Vagina (tissue), 2 donors: ENCODE measurements at regions not wholly inside any gene's neighbourhood (a gene's known extent, or its start where the extent isn't known, plus 50 kb on each side); places are given as distances from the start of the nearest gene placed in this dataset.

Source experiments
- DNase-seq, 2 donors: peaks; one replicate each; pipeline ENCODE4 v3.0.0-alpha.2; 2017; ENCODE audit errors: extremely low spot score in 2 of 2
- H3K27ac ChIP-seq: fragments of 200-600 bp; sonication (generic); one replicate; pipeline ENCODE4 v1.5.1; 2019
- H3K27me3 ChIP-seq: fragments of 200-600 bp; sonication (generic); one replicate; pipeline ENCODE4 v1.5.1; 2019
- H3K36me3 ChIP-seq, 2 donors: fragments of 200-600 bp; sonication (generic); one replicate each; pipeline ENCODE4 v1.5.1; 2017 to 2019
- H3K4me1 ChIP-seq: fragments of 200-600 bp; sonication (generic); one replicate; pipeline ENCODE4 v1.5.1; 2019
- H3K4me3 ChIP-seq, 2 donors: fragments of 200-600 bp; sonication (generic); 1 replicate in 1 of 2; 2 replicates in 1 of 2; pipeline ENCODE4 v1.5.1; 2016 to 2019
- H3K9me3 ChIP-seq: fragments of 200-600 bp; sonication (generic); one replicate; pipeline ENCODE4 v1.5.1; 2019
- CTCF ChIP-seq, 3 experiments: fragments of 450-650 bp in 2 of 3; fragments of 200-600 bp in 1 of 3; sonication (generic) in 1 of 3; IDR thresholded peaks; one replicate each; pipeline ENCODE4 v1.5.1; 2017 to 2019; ENCODE audit warnings: antibody characterized with exemption in 3 of 3, mild to moderate bottlenecking in 2 of 3, moderate library complexity in 2 of 3
- POLR2A ChIP-seq, 2 donors: fragments of 450-650 bp; IDR thresholded peaks; one replicate each; pipeline ENCODE4 v1.6.1; 2017; ENCODE audit warnings: antibody characterized with exemption in 2 of 2, mild to moderate bottlenecking in 2 of 2, moderate library complexity in 2 of 2
- POLR2AphosphoS5 ChIP-seq, 2 donors: sonication (generic); formaldehyde crosslinking; IDR thresholded peaks; one replicate each; pipeline ENCODE4 v1.9.0; 2017; ENCODE audit warnings: antibody characterized with exemption in 2 of 2, mild to moderate bottlenecking in 2 of 2, low read depth in 1 of 2; ENCODE audit not compliant: insufficient read depth in 1 of 2
- intact Hi-C: fragments of 100-400 bp; cut with DNase I; formaldehyde crosslinking; loops from one replicate; pipeline ENCODE4 v1.15.1; 2023

DNA sequence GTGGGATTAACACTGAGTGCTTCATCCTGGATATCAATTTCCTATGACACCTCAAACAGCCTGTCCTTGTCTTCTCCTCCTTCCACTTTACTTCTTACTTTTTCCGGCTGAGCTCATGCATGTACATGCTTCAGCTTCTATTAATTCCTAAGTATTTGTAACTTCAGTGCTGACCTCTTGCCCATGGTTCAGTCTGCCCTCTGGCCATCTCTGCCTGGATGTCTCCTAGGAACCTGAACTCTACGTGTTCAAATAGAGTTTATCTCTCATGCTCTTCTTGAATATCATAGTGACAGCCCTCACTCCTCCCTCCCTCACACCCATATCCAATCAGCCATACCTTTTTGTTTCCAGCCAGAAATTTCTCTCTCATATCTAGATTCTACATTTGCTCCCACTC lies 141.6 kb downstream of the ATP23 start:
- no peaks in the 10 kb centered on the region for H3K27me3 ChIP-seq
- TF ChIP-seq POLR2AphosphoS5 (IDR thresholded peaks at IDR 0.05; ENCODE audit: insufficient read depth in 1 of 2, low read depth in 1 of 2) (no peak), POLR2A (IDR thresholded peaks at IDR 0.05) (no peak), CTCF (IDR thresholded peaks at IDR 0.05) (no peak)
- H3K9me3 ChIP-seq = no peaks in the 10 kb centered on the region
- H3K4me1 ChIP-seq = no peaks in the 10 kb centered on the region
- no peak overlapping the region for H3K4me3 ChIP-seq
- intact Hi-C loops = no loop called here
- H3K36me3 ChIP-seq = no peaks in the 10 kb centered on the region
- no peak for DNase-seq
- H3K27ac ChIP-seq = no peak overlapping the region

GRCh38 chr12:58086006-58086405 lies 144.6 kb downstream of the ATP23 start:
- DNase-seq = no peak
- TF ChIP-seq CTCF (IDR thresholded peaks at IDR 0.05) (no peak), POLR2AphosphoS5 (IDR thresholded peaks at IDR 0.05; ENCODE audit: insufficient read depth in 1 of 2, low read depth in 1 of 2) (no peak), POLR2A (IDR thresholded peaks at IDR 0.05) (no peak)
- H3K36me3 ChIP-seq = no peaks in the 10 kb centered on the region
- no peaks in the 10 kb centered on the region for H3K27me3 ChIP-seq
- H3K4me3 ChIP-seq = no peak overlapping the region
- H3K4me1 ChIP-seq = no peaks in the 10 kb centered on the region
- intact Hi-C loops = no loop called here
- H3K9me3 ChIP-seq = no peaks in the 10 kb centered on the region
- H3K27ac ChIP-seq = no peak overlapping the region

DNA sequence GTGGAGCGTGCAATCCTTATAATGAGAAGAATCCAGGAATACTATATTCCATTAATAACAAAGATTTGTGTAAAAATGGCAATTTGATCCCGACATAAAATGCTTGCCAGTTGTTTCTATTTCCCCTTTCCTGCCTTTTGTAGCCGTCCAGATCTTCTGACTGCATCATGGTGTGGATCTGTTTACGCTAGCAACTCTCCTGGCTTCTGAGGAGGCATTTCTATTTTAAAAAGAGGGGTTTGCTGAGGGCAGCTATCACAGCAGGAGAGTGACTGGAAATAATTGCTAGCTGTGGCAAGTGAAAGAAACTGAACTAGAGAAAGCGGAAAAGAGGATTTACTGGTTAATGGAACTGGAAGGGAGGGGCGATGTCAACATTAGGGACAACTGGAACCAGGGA lies 145.6 kb downstream of the ATP23 start:
- no peaks in the 10 kb centered on the region for H3K27me3 ChIP-seq
- H3K27ac ChIP-seq = no peak overlapping the region
- H3K9me3 ChIP-seq = no peaks in the 10 kb centered on the region
- intact Hi-C loops = no loop called here
- H3K4me1 ChIP-seq = no peaks in the 10 kb centered on the region
- DNase-seq = no peak
- H3K4me3 ChIP-seq = no peak overlapping the region
- H3K36me3 ChIP-seq = no peaks in the 10 kb centered on the region
- TF ChIP-seq CTCF (IDR thresholded peaks at IDR 0.05) (no peak), POLR2A (IDR thresholded peaks at IDR 0.05) (no peak), POLR2AphosphoS5 (IDR thresholded peaks at IDR 0.05; ENCODE audit: insufficient read depth in 1 of 2, low read depth in 1 of 2) (no peak)

GRCh38 chr12:58087423-58088127 lies 146.2 kb downstream of the ATP23 start:
- Histone ChIP-seq H3K36me3 (no peaks in the 10 kb centered on the region), H3K9me3 (no peaks in the 10 kb centered on the region), H3K4me3 (no peak overlapping the region), H3K27me3 (no peaks in the 10 kb centered on the region), H3K27ac (no peak overlapping the region), H3K4me1 (no peaks in the 10 kb centered on the region)
- DNase-seq = no peak
- TF ChIP-seq POLR2A (IDR thresholded peaks at IDR 0.05) (no peak), POLR2AphosphoS5 (IDR thresholded peaks at IDR 0.05; ENCODE audit: insufficient read depth in 1 of 2, low read depth in 1 of 2) (no peak), CTCF (IDR thresholded peaks at IDR 0.05) (no peak)
- intact Hi-C loops = no loop called here

DNA sequence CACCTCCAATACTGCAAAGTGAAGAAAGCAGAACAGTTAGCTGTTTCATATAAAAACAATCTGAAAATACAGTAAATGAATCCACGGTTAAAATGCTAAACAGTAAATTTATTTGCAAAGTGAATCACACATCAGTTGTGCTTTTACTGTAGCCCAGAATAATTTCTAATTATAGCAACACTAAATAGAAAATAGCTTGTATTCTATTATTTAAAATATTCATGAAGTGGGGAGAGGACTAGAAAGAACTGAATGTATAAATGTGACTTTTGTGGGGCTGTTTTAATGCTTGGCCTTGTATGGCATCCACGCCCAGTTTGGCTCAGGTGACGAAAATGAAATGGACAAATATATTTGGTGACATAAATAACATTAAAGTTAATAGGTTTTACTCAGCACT lies 148.2 kb downstream of the ATP23 start:
- Histone ChIP-seq H3K27ac (no peak overlapping the region), H3K27me3 (no peaks in the 10 kb centered on the region), H3K4me1 (no peaks in the 10 kb centered on the region), H3K36me3 (no peaks in the 10 kb centered on the region), H3K4me3 (no peak overlapping the region), H3K9me3 (no peaks in the 10 kb centered on the region)
- DNase-seq = no peak
- no peak for TF ChIP-seq CTCF (IDR thresholded peaks at IDR 0.05)
- no peak for TF ChIP-seq POLR2AphosphoS5 (IDR thresholded peaks at IDR 0.05; ENCODE audit: insufficient read depth in 1 of 2, low read depth in 1 of 2)
- no peak for TF ChIP-seq POLR2A (IDR thresholded peaks at IDR 0.05)
- intact Hi-C loops = no loop called here
